GM10266 (cell line): ENCODE measurements at regions not wholly inside any gene's neighbourhood (a gene's known extent, or its start where the extent isn't known, plus 50 kb on each side); places are given as distances from the start of the nearest gene placed in this dataset.

Source experiments
- DNase-seq: peaks from one replicate; pipeline ENCODE4 v3.0.0; 2012; ENCODE audit errors: extremely low spot score
- TF ChIP-seq, protein P1 (sequence below): IDR thresholded peaks from 2 replicates; pipeline ENCODE4 v1.5.1; 2012; ENCODE audit warnings: mild to moderate bottlenecking, low read depth; ENCODE audit not compliant: control insufficient read depth, insufficient read depth; ENCODE audit errors: missing control alignments

DNA sequence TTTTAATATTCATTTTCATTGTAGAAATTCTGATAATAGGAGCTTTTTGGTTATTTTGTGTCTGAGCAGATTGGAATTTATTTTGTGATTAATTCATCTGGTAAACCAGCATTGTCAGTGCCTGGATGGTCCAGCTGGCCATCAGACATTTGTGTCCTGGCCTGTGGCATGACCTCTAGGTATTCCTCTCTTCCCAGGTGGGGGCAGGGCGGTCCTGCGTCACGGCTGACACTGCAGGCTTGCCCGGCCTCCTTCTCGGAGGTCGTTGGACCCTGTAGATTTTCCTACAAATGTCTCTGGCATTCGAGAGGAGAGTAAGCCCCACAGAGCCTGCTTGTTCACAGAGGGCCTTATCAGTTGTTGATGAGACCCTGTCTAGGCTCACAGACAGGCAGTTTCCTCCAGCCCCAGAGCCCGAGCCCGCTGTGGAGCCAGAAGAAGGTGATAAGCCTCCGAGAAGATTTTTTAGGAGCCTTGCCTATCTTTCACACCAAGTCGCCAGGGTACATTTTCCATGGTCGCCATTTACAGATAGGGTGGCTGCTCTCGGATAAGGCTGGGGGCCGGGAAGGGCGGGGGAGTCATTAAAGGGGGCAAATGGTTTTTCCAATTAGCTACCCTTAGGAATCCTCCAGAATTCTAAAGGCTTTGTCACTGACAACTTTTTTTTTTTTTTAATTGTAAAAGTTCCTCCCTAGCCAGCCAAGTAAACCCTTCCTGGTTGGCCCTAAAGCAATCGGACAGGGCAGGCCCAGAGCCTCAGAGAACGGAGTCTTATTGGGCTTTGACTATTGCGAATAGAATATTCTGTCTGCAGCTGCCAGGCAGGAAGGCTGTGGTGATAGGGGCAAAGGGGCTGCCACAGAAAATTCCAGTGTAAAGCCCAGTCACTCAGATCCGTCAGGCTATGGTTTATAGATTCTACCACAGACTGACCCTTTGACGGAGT, 78.1 kb upstream of the TBX20 start:
- no peak for DNase-seq
- TF ChIP-seq, protein P1, sequence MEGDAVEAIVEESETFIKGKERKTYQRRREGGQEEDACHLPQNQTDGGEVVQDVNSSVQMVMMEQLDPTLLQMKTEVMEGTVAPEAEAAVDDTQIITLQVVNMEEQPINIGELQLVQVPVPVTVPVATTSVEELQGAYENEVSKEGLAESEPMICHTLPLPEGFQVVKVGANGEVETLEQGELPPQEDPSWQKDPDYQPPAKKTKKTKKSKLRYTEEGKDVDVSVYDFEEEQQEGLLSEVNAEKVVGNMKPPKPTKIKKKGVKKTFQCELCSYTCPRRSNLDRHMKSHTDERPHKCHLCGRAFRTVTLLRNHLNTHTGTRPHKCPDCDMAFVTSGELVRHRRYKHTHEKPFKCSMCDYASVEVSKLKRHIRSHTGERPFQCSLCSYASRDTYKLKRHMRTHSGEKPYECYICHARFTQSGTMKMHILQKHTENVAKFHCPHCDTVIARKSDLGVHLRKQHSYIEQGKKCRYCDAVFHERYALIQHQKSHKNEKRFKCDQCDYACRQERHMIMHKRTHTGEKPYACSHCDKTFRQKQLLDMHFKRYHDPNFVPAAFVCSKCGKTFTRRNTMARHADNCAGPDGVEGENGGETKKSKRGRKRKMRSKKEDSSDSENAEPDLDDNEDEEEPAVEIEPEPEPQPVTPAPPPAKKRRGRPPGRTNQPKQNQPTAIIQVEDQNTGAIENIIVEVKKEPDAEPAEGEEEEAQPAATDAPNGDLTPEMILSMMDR = no peak

DNA sequence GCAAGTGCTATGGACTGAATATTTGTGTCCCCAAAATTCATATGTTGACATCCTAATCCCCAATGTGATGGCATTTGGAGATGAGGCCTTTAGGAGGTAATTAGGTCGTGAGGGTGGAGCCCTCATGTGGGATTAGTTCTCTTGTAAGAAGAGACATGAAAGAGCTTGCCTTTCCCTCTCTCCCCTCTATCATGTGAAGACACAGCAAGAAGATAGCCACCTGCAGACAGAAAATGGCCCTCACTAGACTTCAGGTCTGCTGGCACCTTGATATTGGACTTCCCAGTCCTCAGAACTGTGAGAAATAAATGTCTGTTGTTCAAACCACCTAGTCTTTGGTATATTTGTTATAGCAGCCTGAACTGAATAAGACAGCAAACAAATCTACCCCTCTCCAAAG, 75.1 kb upstream of the TBX20 start:
- no peak for DNase-seq
- TF ChIP-seq, protein P1 = no peak

DNA sequence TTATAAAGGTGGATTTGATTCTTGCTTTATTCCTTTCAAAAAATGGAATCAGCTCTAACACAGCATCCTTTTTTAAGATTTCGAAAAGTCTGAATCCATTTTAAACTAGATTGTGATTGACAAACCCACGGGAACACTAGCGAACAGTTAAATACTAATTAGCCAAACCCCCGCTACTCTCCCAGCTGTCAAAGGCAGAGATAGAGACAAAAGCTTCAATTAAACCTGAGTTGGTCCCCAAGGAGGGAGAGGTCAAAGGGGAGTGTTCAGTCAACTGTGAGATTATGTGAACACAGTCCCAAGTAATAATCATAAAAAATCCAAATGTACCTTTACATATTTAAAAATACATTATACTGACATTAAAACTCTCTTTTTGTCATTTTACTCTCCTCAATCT, 65.7 kb upstream of the TBX20 start:
- no peak for DNase-seq

DNA sequence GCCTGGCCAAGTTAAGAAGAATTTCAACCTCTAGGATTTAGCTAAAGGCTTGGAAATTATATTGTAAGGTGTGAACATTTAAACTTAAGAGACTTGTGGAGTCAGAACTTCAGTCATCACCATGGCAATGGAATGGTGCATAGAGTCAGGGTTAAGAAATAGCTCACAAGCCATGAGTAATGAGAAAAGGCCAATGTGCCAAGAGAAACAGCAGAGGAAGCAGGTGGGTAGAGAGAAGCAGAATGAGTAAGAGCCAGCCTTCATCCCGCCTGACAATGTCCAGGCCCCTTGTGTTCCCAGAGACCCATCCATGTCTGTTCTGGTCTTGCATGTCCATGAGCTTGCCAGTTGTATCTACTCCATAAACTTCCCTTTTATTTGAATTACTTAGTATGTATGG, 62.6 kb upstream of the TBX20 start:
- TF ChIP-seq, protein P1 = no peak
- no peak for DNase-seq

More for the DNA sequence above, 65.7 kb upstream of the TBX20 start:
- TF ChIP-seq, protein P1 = no peak

DNA sequence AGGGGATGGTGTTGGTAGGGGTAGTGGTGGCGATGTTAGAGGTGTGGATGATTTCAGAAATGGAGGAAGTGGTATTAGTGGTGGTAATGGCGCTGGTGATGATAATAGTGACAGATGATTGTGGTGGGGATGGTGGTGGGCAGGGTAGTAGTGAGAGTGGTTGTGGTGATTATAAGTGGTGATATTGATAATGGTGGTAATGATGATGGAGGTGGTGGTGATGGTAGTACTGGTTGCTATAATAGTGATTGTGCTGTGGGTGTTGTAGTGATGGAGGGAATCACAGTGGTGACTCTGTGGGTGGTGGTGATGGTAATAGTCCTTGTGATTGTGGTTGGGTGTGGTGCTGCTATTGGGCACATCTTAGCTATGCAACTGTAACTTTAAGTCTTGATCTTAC, 61.6 kb upstream of the TBX20 start:
- no peak for DNase-seq
- TF ChIP-seq, protein P1 = no peak

DNA sequence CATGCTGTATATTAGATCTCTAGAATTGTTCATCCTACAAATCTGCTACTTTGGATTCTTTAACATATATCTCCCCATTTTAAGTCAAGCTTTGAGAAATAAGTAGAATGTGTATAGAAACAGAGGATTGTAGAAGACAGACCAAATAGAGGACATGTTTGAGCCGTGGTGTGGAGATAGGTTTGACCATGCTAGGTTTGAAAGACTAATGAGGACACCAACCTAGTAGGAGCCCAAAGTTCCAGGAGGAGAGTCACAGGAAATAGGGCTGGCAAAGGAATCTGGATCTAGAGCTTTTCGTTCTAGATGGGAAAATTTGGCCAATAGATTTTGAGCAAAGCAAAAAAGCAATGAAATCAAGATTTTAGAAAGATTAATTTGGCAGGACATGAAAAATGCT, 60.5 kb upstream of the TBX20 start:
- TF ChIP-seq, protein P1 = no peak

DNA sequence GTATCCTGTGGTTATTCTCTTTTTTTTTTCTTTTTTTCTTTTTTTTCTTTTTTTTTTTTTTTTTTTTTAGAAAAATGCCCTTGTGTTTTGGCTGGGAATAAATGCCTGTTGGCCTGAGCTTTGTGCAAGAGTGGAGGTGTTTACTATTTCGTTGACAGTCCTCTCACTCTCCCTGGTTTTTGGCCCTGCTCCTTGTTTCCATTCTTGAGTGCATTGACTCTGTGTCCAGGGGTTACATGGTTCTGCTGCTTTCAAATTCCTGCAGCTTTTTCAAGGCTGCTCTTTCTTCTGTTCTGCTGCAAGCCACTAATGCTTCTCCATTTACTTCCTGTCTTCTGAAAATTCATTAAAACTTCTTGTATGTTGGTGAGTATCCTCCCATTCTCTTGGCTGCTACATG, 59.7 kb upstream of the TBX20 start:
- TF ChIP-seq, protein P1 = no peak
- no peak for DNase-seq

More for the DNA sequence above, 60.5 kb upstream of the TBX20 start:
- no peak for DNase-seq
